ENCODE measurements at regions not wholly inside any gene's neighbourhood (a gene's known extent, or its start where the extent isn't known, plus 50 kb on each side); places are given as distances from the start of the nearest gene placed in this dataset.

- TF ChIP-seq, protein P1, sequence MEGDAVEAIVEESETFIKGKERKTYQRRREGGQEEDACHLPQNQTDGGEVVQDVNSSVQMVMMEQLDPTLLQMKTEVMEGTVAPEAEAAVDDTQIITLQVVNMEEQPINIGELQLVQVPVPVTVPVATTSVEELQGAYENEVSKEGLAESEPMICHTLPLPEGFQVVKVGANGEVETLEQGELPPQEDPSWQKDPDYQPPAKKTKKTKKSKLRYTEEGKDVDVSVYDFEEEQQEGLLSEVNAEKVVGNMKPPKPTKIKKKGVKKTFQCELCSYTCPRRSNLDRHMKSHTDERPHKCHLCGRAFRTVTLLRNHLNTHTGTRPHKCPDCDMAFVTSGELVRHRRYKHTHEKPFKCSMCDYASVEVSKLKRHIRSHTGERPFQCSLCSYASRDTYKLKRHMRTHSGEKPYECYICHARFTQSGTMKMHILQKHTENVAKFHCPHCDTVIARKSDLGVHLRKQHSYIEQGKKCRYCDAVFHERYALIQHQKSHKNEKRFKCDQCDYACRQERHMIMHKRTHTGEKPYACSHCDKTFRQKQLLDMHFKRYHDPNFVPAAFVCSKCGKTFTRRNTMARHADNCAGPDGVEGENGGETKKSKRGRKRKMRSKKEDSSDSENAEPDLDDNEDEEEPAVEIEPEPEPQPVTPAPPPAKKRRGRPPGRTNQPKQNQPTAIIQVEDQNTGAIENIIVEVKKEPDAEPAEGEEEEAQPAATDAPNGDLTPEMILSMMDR (IDR thresholded peaks at IDR 0.05; ENCODE audit: borderline replicate concordance, insufficient read depth, low read depth, low read length) = no peak
- H3K4me3 ChIP-seq (ENCODE audit: low read depth, low read length) = no peak overlapping the region
Measured at GRCh38 chr14:48384821-48385220, 709.4 kb upstream of the MDGA2 start.

GRCh38 chr14:48382961-48383360, 707.6 kb upstream of the MDGA2 start:
- H3K4me3 ChIP-seq (ENCODE audit: low read depth, low read length) = no peak overlapping the region
- TF ChIP-seq, protein P1 (IDR thresholded peaks at IDR 0.05; ENCODE audit: borderline replicate concordance, insufficient read depth, low read depth, low read length) = no peak

DNA sequence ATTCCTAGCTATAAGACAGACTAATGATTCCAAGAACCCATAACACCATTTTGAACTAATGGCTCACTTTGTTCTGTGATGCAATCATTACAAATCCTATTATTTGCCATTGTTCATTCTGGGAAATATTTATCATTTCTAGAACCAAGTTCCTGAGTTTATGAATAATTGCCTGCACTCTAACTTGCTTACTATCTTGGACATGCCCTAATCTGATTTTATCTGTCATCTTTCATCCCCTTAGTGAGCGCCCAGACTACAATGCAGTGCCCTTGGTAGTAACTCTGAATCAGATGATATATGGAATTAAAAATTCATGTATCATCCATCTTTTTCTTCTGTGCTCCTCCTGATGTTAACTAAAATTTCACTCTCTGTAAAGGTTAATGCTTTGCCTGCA, 703.1 kb upstream of the MDGA2 start:
- TF ChIP-seq, protein P1 (IDR thresholded peaks at IDR 0.05; ENCODE audit: borderline replicate concordance, insufficient read depth, low read depth, low read length) = no peak
- no peak overlapping the region for H3K4me3 ChIP-seq (ENCODE audit: low read depth, low read length)

DNA sequence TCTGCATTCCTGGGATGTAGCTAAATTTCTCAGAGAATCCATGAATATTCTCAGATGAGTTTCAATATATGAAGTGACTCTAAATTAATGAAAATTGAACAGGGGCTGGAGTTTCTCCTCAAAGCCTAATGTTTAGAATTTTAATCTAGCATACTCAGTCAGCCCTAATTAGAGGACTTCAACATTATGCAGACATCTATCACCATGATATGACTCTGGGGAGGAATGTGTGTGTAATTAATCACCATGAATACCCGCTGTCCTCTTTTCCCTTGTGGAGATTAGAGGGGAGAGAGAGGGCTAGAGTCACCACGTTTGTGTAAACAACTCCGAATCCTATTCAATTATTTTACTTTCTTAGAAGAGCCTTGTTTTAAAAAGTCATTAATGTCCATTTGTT, 698.6 kb upstream of the MDGA2 start:
- TF ChIP-seq, protein P1 (IDR thresholded peaks at IDR 0.05; ENCODE audit: borderline replicate concordance, insufficient read depth, low read depth, low read length) = no peak
- no peak overlapping the region for H3K4me3 ChIP-seq (ENCODE audit: low read depth, low read length)

DNA sequence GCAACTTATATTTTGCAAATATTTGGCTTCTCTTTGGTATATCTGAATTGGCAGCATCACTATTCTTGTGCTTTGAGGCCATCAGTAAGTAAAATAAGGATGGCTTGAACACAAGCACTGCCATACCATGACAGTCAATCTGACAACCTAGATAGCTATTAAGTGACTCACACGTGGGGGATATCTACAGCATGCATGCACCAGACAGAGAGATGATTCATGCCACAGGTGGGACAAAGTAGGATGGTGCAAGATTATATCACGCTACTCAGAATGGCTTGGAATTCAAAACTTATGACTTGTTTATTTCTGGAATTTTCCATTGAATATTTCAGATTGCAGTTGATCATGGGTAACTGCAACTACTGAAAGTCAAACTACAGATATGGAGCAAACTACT, 675.6 kb upstream of the MDGA2 start:
- H3K4me3 ChIP-seq (ENCODE audit: low read depth, low read length) = no peak overlapping the region
- TF ChIP-seq, protein P1 (IDR thresholded peaks at IDR 0.05; ENCODE audit: borderline replicate concordance, insufficient read depth, low read depth, low read length) = no peak

DNA sequence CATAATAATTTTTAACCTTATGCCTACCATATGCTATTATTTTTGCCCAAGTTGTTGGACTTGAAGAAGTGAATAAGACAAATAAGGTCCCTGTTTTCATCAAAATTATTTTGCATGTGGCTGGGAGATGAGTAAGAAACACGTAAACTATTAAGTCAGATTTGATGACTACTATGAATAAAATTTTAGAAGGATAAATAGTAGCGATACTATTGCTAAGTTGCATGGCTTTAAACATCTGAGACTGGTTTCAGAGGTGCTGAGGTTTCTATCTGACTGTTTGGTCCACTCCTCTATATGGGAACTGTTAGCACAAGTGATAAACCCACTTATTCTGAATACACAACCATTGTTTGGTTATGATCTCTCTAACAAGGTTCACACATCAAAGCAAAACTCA, 674.3 kb upstream of the MDGA2 start:
- H3K4me3 ChIP-seq (ENCODE audit: low read depth, low read length) = no peak overlapping the region
- TF ChIP-seq, protein P1 (IDR thresholded peaks at IDR 0.05; ENCODE audit: borderline replicate concordance, insufficient read depth, low read depth, low read length) = no peak

GRCh38 chr14:48341069-48341468, 665.7 kb upstream of the MDGA2 start:
- no peak overlapping the region for H3K4me3 ChIP-seq (ENCODE audit: low read depth, low read length)
- TF ChIP-seq, protein P1 (IDR thresholded peaks at IDR 0.05; ENCODE audit: borderline replicate concordance, insufficient read depth, low read depth, low read length) = no peak
